ENCODE measurements at regions not wholly inside any gene's neighbourhood (a gene's known extent, or its start where the extent isn't known, plus 50 kb on each side); places are given as distances from the start of the nearest gene placed in this dataset.
A peak's percentile ranks its signal among the peaks of the same experiment; 100 is the strongest.

- H3K4me3 ChIP-seq (ENCODE audit: low read depth, low read length): no peak overlapping the region
- TF ChIP-seq, protein P1, sequence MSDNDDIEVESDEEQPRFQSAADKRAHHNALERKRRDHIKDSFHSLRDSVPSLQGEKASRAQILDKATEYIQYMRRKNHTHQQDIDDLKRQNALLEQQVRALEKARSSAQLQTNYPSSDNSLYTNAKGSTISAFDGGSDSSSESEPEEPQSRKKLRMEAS (IDR thresholded peaks at IDR 0.05; ENCODE audit: low read depth, low read length): no peak
- no peak for TF ChIP-seq POLR2A (IDR thresholded peaks at IDR 0.05; ENCODE audit: extremely low read depth, insufficient read length)
- TF ChIP-seq MYC (IDR thresholded peaks at IDR 0.05; ENCODE audit: low read depth, low read length): no peak
- no peak for TF ChIP-seq CTCF (IDR thresholded peaks at IDR 0.05; ENCODE audit: low read depth, low read length)
- DNase-seq (ENCODE audit: low read depth): no peak
Measured at GRCh38 chr11:57103899-57104605, 77.7 kb upstream of the LRRC55 start.

- TF ChIP-seq, protein P1 (IDR thresholded peaks at IDR 0.05; ENCODE audit: low read depth, low read length): no peak
- TF ChIP-seq CTCF (IDR thresholded peaks at IDR 0.05; ENCODE audit: low read depth, low read length) (no peak), POLR2A (IDR thresholded peaks at IDR 0.05; ENCODE audit: extremely low read depth, insufficient read length) (no peak), MYC (IDR thresholded peaks at IDR 0.05; ENCODE audit: low read depth, low read length) (no peak)
- no peak overlapping the region for H3K4me3 ChIP-seq (ENCODE audit: low read depth, low read length)
- DNase-seq (ENCODE audit: low read depth): no peak
Measured at GRCh38 chr11:57109331-57109730, 72.4 kb upstream of the LRRC55 start.

GRCh38 chr11:57111619-57112018, 70.1 kb upstream of the LRRC55 start:
- no peak for TF ChIP-seq MYC (IDR thresholded peaks at IDR 0.05; ENCODE audit: low read depth, low read length)
- no peak for TF ChIP-seq POLR2A (IDR thresholded peaks at IDR 0.05; ENCODE audit: extremely low read depth, insufficient read length)
- TF ChIP-seq, protein P1 (IDR thresholded peaks at IDR 0.05; ENCODE audit: low read depth, low read length): no peak
- TF ChIP-seq CTCF (IDR thresholded peaks at IDR 0.05; ENCODE audit: low read depth, low read length): no peak
- DNase-seq (ENCODE audit: low read depth): no peak
- H3K4me3 ChIP-seq (ENCODE audit: low read depth, low read length): no peak overlapping the region

GRCh38 chr11:57116654-57117053, 65.1 kb upstream of the LRRC55 start:
- TF ChIP-seq MYC (IDR thresholded peaks at IDR 0.05; ENCODE audit: low read depth, low read length) (no peak), CTCF (IDR thresholded peaks at IDR 0.05; ENCODE audit: low read depth, low read length) (peak; percentile 76), POLR2A (IDR thresholded peaks at IDR 0.05; ENCODE audit: extremely low read depth, insufficient read length) (no peak)
- TF ChIP-seq, protein P1 (IDR thresholded peaks at IDR 0.05; ENCODE audit: low read depth, low read length): no peak
- no peak overlapping the region for H3K4me3 ChIP-seq (ENCODE audit: low read depth, low read length)
- peak; percentile 60 for DNase-seq (ENCODE audit: low read depth)

- DNase-seq (ENCODE audit: low read depth): no peak
- H3K4me3 ChIP-seq (ENCODE audit: low read depth, low read length): no peak overlapping the region
- TF ChIP-seq MYC (IDR thresholded peaks at IDR 0.05; ENCODE audit: low read depth, low read length) (no peak), POLR2A (IDR thresholded peaks at IDR 0.05; ENCODE audit: extremely low read depth, insufficient read length) (no peak), CTCF (IDR thresholded peaks at IDR 0.05; ENCODE audit: low read depth, low read length) (no peak)
Measured at GRCh38 chr11:57120192-57120965, 61.4 kb upstream of the LRRC55 start.

Measured in NB4 (cell line).